CD4-positive, alpha-beta T cell treated with Interferon alpha-2 for 1 hour (primary cell): ENCODE measurements at regions not wholly inside any gene's neighbourhood (a gene's known extent, or its start where the extent isn't known, plus 50 kb on each side); places are given as distances from the start of the nearest gene placed in this dataset.
"Not testable (repeated sequence)": the region's sequence is repeated elsewhere in the genome, so short reads cannot be mapped to it uniquely, and the experiment has no call there.

Experiments
- DNase-seq, 2 donors: peaks; one replicate each; pipeline ENCODE4 v3.0.0-alpha.2; 2020 to 2022

- DNase-seq = no peak
Observed at GRCh38 chr6:140344142-140344913, 969.9 kb upstream of the CITED2 start.

GRCh38 chr6:140343128-140343527, 968.7 kb upstream of the CITED2 start:
- no peak for DNase-seq

- DNase-seq = no peak
Observed at GRCh38 chr6:140341272-140341671, 966.8 kb upstream of the CITED2 start.

GRCh38 chr6:140340795-140341194, 966.3 kb upstream of the CITED2 start:
- no peak for DNase-seq

- DNase-seq = not testable (repeated sequence)
Observed at GRCh38 chr6:140339084-140339483, 964.6 kb upstream of the CITED2 start.

GRCh38 chr6:140321891-140322290, 947.4 kb upstream of the CITED2 start:
- no peak for DNase-seq

- no peak for DNase-seq
Observed at GRCh38 chr6:140320081-140321080, 945.9 kb upstream of the CITED2 start.

- no peak for DNase-seq
Observed at GRCh38 chr6:140319209-140319608, 944.8 kb upstream of the CITED2 start.

- DNase-seq = no peak
Observed at GRCh38 chr6:140318408-140318807, 944.0 kb upstream of the CITED2 start.

- DNase-seq = no peak
Observed at GRCh38 chr6:140317950-140318349, 943.5 kb upstream of the CITED2 start.

- no peak for DNase-seq
Observed at GRCh38 chr6:140316966-140317365, 942.5 kb upstream of the CITED2 start.

- no peak for DNase-seq
Observed at GRCh38 chr6:140314682-140315081, 940.2 kb upstream of the CITED2 start.

- no peak for DNase-seq
Observed at GRCh38 chr6:140311146-140311545, 936.7 kb upstream of the CITED2 start.

- no peak for DNase-seq
Observed at GRCh38 chr6:140303218-140303949, 928.9 kb upstream of the CITED2 start.

GRCh38 chr6:140300331-140300730, 925.9 kb upstream of the CITED2 start:
- no peak for DNase-seq

GRCh38 chr6:140289186-140289585, 914.7 kb upstream of the CITED2 start:
- no peak for DNase-seq

- DNase-seq = no peak
Observed at GRCh38 chr6:140285998-140286690, 911.7 kb upstream of the CITED2 start.

- DNase-seq = no peak
Observed at GRCh38 chr6:140285471-140285870, 911.0 kb upstream of the CITED2 start.

- DNase-seq = no peak
Observed at GRCh38 chr6:140284871-140285270, 910.4 kb upstream of the CITED2 start.

GRCh38 chr6:140283197-140283596, 908.7 kb upstream of the CITED2 start:
- no peak for DNase-seq

GRCh38 chr6:140281767-140282166, 907.3 kb upstream of the CITED2 start:
- no peak for DNase-seq

GRCh38 chr6:140281236-140281635, 906.8 kb upstream of the CITED2 start:
- DNase-seq = no peak
